Vagina (tissue), 2 donors: ENCODE measurements at regions not wholly inside any gene's neighbourhood (a gene's known extent, or its start where the extent isn't known, plus 50 kb on each side); places are given as distances from the start of the nearest gene placed in this dataset.

Experiments
- CTCF ChIP-seq, 3 experiments: fragments of 450-650 bp in 2 of 3; fragments of 200-600 bp in 1 of 3; sonication (generic) in 1 of 3; IDR thresholded peaks; one replicate each; pipeline ENCODE4 v1.5.1; 2017 to 2019; ENCODE audit warnings: antibody characterized with exemption in 3 of 3, mild to moderate bottlenecking in 2 of 3, moderate library complexity in 2 of 3
- POLR2A ChIP-seq, 2 donors: fragments of 450-650 bp; IDR thresholded peaks; one replicate each; pipeline ENCODE4 v1.6.1; 2017; ENCODE audit warnings: antibody characterized with exemption in 2 of 2, mild to moderate bottlenecking in 2 of 2, moderate library complexity in 2 of 2

- no peak for TF ChIP-seq CTCF (IDR thresholded peaks at IDR 0.05)
- no peak for TF ChIP-seq POLR2A (IDR thresholded peaks at IDR 0.05)
These were observed 186.5 kb upstream of the TSHZ2 start for GRCh38 chr20:52785679-52786078.
